DMS53 (cell line): ENCODE measurements at regions not wholly inside any gene's neighbourhood (a gene's known extent, or its start where the extent isn't known, plus 50 kb on each side); places are given as distances from the start of the nearest gene placed in this dataset.

ENCODE experiments used
- DNase-seq: peaks from one replicate; lab custom pipeline; 2025; lab: John Stamatoyannopoulos, UW

GRCh38 chr4:29521281-29521680 lies 1198.9 kb upstream of the PCDH7 start:
- no peak for DNase-seq

- no peak for DNase-seq
Observed at GRCh38 chr4:29536745-29537144, 1183.4 kb upstream of the PCDH7 start.

- DNase-seq = no peak
Observed at GRCh38 chr4:29538889-29539646, 1181.1 kb upstream of the PCDH7 start.

- no peak for DNase-seq
Observed at GRCh38 chr4:29540439-29541102, 1179.6 kb upstream of the PCDH7 start.

GRCh38 chr4:29541757-29542156 lies 1178.4 kb upstream of the PCDH7 start:
- no peak for DNase-seq

GRCh38 chr4:29549342-29549741 lies 1170.8 kb upstream of the PCDH7 start:
- no peak for DNase-seq

GRCh38 chr4:29551821-29552220 lies 1168.3 kb upstream of the PCDH7 start:
- DNase-seq = no peak

- DNase-seq = peak; percentile 39
Observed at GRCh38 chr4:29553846-29554245, 1166.3 kb upstream of the PCDH7 start.

- no peak for DNase-seq
Observed at GRCh38 chr4:29558789-29559188, 1161.4 kb upstream of the PCDH7 start.

GRCh38 chr4:29559286-29559685 lies 1160.9 kb upstream of the PCDH7 start:
- no peak for DNase-seq

GRCh38 chr4:29560452-29560851 lies 1159.7 kb upstream of the PCDH7 start:
- peak; percentile 47 for DNase-seq

- peak; percentile 14 for DNase-seq
Observed at GRCh38 chr4:29565256-29565655, 1154.9 kb upstream of the PCDH7 start.

GRCh38 chr4:29566371-29566770 lies 1153.8 kb upstream of the PCDH7 start:
- no peak for DNase-seq

- no peak for DNase-seq
Observed at GRCh38 chr4:29571322-29571721, 1148.8 kb upstream of the PCDH7 start.

- peak; percentile 93 for DNase-seq
Observed at GRCh38 chr4:29578329-29578728, 1141.8 kb upstream of the PCDH7 start.

- no peak for DNase-seq
Observed at GRCh38 chr4:29581457-29581856, 1138.7 kb upstream of the PCDH7 start.

- DNase-seq = no peak
Observed at GRCh38 chr4:29588617-29589016, 1131.6 kb upstream of the PCDH7 start.

GRCh38 chr4:29596228-29596627 lies 1123.9 kb upstream of the PCDH7 start:
- DNase-seq = no peak

- DNase-seq = peak; percentile 19
Observed at GRCh38 chr4:29619168-29619567, 1101.0 kb upstream of the PCDH7 start.

GRCh38 chr4:29632199-29632598 lies 1088.0 kb upstream of the PCDH7 start:
- no peak for DNase-seq

- peak; percentile 18 for DNase-seq
Observed at GRCh38 chr4:29636961-29637360, 1083.2 kb upstream of the PCDH7 start.

- DNase-seq = no peak
Observed at GRCh38 chr4:29653221-29653620, 1066.9 kb upstream of the PCDH7 start.

- no peak for DNase-seq
Observed at GRCh38 chr4:29680644-29681043, 1039.5 kb upstream of the PCDH7 start.

- no peak for DNase-seq
Observed at GRCh38 chr4:29704059-29704458, 1016.1 kb upstream of the PCDH7 start.
